Activated CD8-positive, alpha-beta T cell treated with anti-CD3 and anti-CD28 coated beads, Interleukin-2, amount 10 ng/mL, durations not matched to agents 7 days and 5 days (primary cell): ENCODE measurements at regions not wholly inside any gene's neighbourhood (a gene's known extent, or its start where the extent isn't known, plus 50 kb on each side); places are given as distances from the start of the nearest gene placed in this dataset.
"Not testable (repeated sequence)": the region's sequence is repeated elsewhere in the genome, so short reads cannot be mapped to it uniquely, and the experiment has no call there.

Source experiments
- ATAC-seq: fragments of 150-1000 bp; cut with Tn5 transposase; one replicate; pipeline ENCODE4 v1.10.0; 2021; ENCODE audit warnings: moderate library complexity
- CTCF ChIA-PET: fragments of 350-600 bp; sonication (Branson Sonifier 250); formaldehyde crosslinking; loops from one replicate; lab custom pipeline; 2021; ENCODE audit warnings: antibody characterized with exemption; lab: Charles Lee
- POLR2A ChIA-PET: fragments of 350-600 bp; sonication (Branson Sonifier 250); formaldehyde crosslinking; loops from one replicate; lab custom pipeline; 2021; ENCODE audit warnings: antibody characterized with exemption; lab: Charles Lee
- DNase-seq: peaks from one replicate; pipeline ENCODE4 v3.0.0-alpha.2; 2020
- H3K27ac Mint-ChIP-seq: one replicate; pipeline ENCODE4 v1.8.0; 2021; ENCODE audit warnings: mild to moderate bottlenecking, mixed read lengths
- H3K27me3 Mint-ChIP-seq: one replicate; pipeline ENCODE4 v1.8.0; 2021; ENCODE audit warnings: low read depth, mixed read lengths
- H3K36me3 Mint-ChIP-seq: one replicate; pipeline ENCODE4 v1.8.0; 2021; ENCODE audit warnings: low read depth, mixed read lengths
- H3K4me1 Mint-ChIP-seq: one replicate; pipeline ENCODE4 v1.8.0; 2021; ENCODE audit warnings: low read depth, mixed read lengths
- H3K4me3 Mint-ChIP-seq: one replicate; pipeline ENCODE4 v1.8.0; 2021; ENCODE audit warnings: mild to moderate bottlenecking, mixed read lengths
- H3K9me3 Mint-ChIP-seq: one replicate; pipeline ENCODE4 v1.8.0; 2022; ENCODE audit warnings: mixed read lengths; ENCODE audit not compliant: insufficient read depth

GRCh38 chr1:118421868-118422350, 236.9 kb upstream of the SPAG17 start:
- no peak for ATAC-seq
- CTCF ChIA-PET, result no interaction called here

GRCh38 chr1:118404024-118404423, 219.0 kb upstream of the SPAG17 start:
- H3K9me3 Mint-ChIP-seq, result peaks cover 5% of the 10 kb centered on the region
- H3K36me3 Mint-ChIP-seq, result no peaks in the 10 kb centered on the region
- DNase-seq (no peak), ATAC-seq (no peak)
- H3K4me3 Mint-ChIP-seq, result no peak overlapping the region
- H3K27ac Mint-ChIP-seq, result no peak overlapping the region
- ChIA-PET CTCF (no interaction called here), POLR2A (no interaction called here)
- no peaks in the 10 kb centered on the region for H3K4me1 Mint-ChIP-seq
- H3K27me3 Mint-ChIP-seq, result no peaks in the 10 kb centered on the region

More at GRCh38 chr1:118421868-118422350, 236.9 kb upstream of the SPAG17 start:
- no peaks in the 10 kb centered on the region for H3K9me3 Mint-ChIP-seq
- no peak overlapping the region for H3K27ac Mint-ChIP-seq
- POLR2A ChIA-PET, result no interaction called here
- H3K27me3 Mint-ChIP-seq, result no peaks in the 10 kb centered on the region
- H3K4me1 Mint-ChIP-seq, result no peaks in the 10 kb centered on the region
- no peak overlapping the region for H3K4me3 Mint-ChIP-seq
- H3K36me3 Mint-ChIP-seq, result no peaks in the 10 kb centered on the region
- DNase-seq, result no peak

GRCh38 chr1:118397496-118397859, 212.4 kb upstream of the SPAG17 start:
- Mint-ChIP-seq H3K36me3 (no peaks in the 10 kb centered on the region), H3K4me1 (no peaks in the 10 kb centered on the region), H3K4me3 (no peak overlapping the region), H3K9me3 (no peaks in the 10 kb centered on the region), H3K27ac (no peak overlapping the region), H3K27me3 (no peaks in the 10 kb centered on the region)
- ATAC-seq (no peak), DNase-seq (no peak)
- ChIA-PET CTCF (no interaction called here), POLR2A (no interaction called here)

- no peaks in the 10 kb centered on the region for H3K9me3 Mint-ChIP-seq
- POLR2A ChIA-PET, result no interaction called here
- no peak overlapping the region for H3K4me3 Mint-ChIP-seq
- ATAC-seq, result no peak
- CTCF ChIA-PET, result no interaction called here
- H3K27ac Mint-ChIP-seq, result no peak overlapping the region
- H3K36me3 Mint-ChIP-seq, result no peaks in the 10 kb centered on the region
- no peaks in the 10 kb centered on the region for H3K27me3 Mint-ChIP-seq
- no peak for DNase-seq
- H3K4me1 Mint-ChIP-seq, result no peaks in the 10 kb centered on the region
Observed at GRCh38 chr1:118396829-118397495, 211.9 kb upstream of the SPAG17 start.

- POLR2A ChIA-PET, result no interaction called here
- DNase-seq (no peak), ATAC-seq (no peak)
- Mint-ChIP-seq H3K9me3 (no peaks in the 10 kb centered on the region), H3K4me1 (no peaks in the 10 kb centered on the region), H3K27me3 (no peaks in the 10 kb centered on the region), H3K4me3 (no peak overlapping the region), H3K27ac (no peak overlapping the region), H3K36me3 (no peaks in the 10 kb centered on the region)
- CTCF ChIA-PET, result no interaction called here
Observed at GRCh38 chr1:118396279-118396678, 211.3 kb upstream of the SPAG17 start.

- Mint-ChIP-seq H3K4me1 (no peaks in the 10 kb centered on the region), H3K4me3 (no peak overlapping the region), H3K27ac (no peak overlapping the region), H3K9me3 (no peaks in the 10 kb centered on the region), H3K27me3 (no peaks in the 10 kb centered on the region), H3K36me3 (no peaks in the 10 kb centered on the region)
- CTCF ChIA-PET, result no interaction called here
- DNase-seq (no peak), ATAC-seq (no peak)
- POLR2A ChIA-PET, result no interaction called here
Observed at GRCh38 chr1:118395430-118395991, 210.5 kb upstream of the SPAG17 start.

GRCh38 chr1:118390955-118391354, 205.9 kb upstream of the SPAG17 start:
- ChIA-PET POLR2A (no interaction called here), CTCF (no interaction called here)
- ATAC-seq, result no peak
- Mint-ChIP-seq H3K9me3 (no peaks in the 10 kb centered on the region), H3K4me3 (no peak overlapping the region), H3K36me3 (no peaks in the 10 kb centered on the region), H3K27ac (no peak overlapping the region), H3K27me3 (no peaks in the 10 kb centered on the region), H3K4me1 (no peaks in the 10 kb centered on the region)
- no peak for DNase-seq

- Mint-ChIP-seq H3K27ac (no peak overlapping the region), H3K9me3 (no peaks in the 10 kb centered on the region), H3K4me1 (no peaks in the 10 kb centered on the region), H3K36me3 (no peaks in the 10 kb centered on the region), H3K27me3 (no peaks in the 10 kb centered on the region), H3K4me3 (no peak overlapping the region)
- DNase-seq (no peak), ATAC-seq (no peak)
- POLR2A ChIA-PET, result no interaction called here
- CTCF ChIA-PET, result no interaction called here
Observed at GRCh38 chr1:118388301-118388959, 203.4 kb upstream of the SPAG17 start.

- Mint-ChIP-seq H3K27ac (no peak overlapping the region), H3K27me3 (no peaks in the 10 kb centered on the region), H3K4me3 (no peak overlapping the region), H3K36me3 (no peaks in the 10 kb centered on the region), H3K9me3 (peaks cover 6% of the 10 kb centered on the region), H3K4me1 (no peaks in the 10 kb centered on the region)
- no peak for DNase-seq
- POLR2A ChIA-PET, result no interaction called here
- no peak for ATAC-seq
- CTCF ChIA-PET, result no interaction called here
Observed at GRCh38 chr1:118381197-118381869, 196.3 kb upstream of the SPAG17 start.

- ATAC-seq, H3K4me1 Mint-ChIP-seq, POLR2A ChIA-PET, CTCF ChIA-PET, H3K36me3 Mint-ChIP-seq, DNase-seq, H3K4me3 Mint-ChIP-seq, H3K27ac Mint-ChIP-seq, H3K27me3 Mint-ChIP-seq: not testable (repeated sequence)
- H3K9me3 Mint-ChIP-seq, result peaks cover 12% of the 10 kb centered on the region
Observed at GRCh38 chr1:118377183-118377582, 192.2 kb upstream of the SPAG17 start.

- POLR2A ChIA-PET, result no interaction called here
- no peak for DNase-seq
- Mint-ChIP-seq H3K27ac (no peak overlapping the region), H3K36me3 (no peaks in the 10 kb centered on the region), H3K4me3 (no peak overlapping the region), H3K27me3 (no peaks in the 10 kb centered on the region), H3K9me3 (peaks cover 23% of the 10 kb centered on the region), H3K4me1 (no peaks in the 10 kb centered on the region)
- CTCF ChIA-PET, result no interaction called here
- no peak for ATAC-seq
Observed at GRCh38 chr1:118371612-118372011, 186.6 kb upstream of the SPAG17 start.

- no peak for DNase-seq
- ChIA-PET CTCF (no interaction called here), POLR2A (no interaction called here)
- no peak overlapping the region for H3K27ac Mint-ChIP-seq
- no peak for ATAC-seq
- H3K27me3 Mint-ChIP-seq, result no peaks in the 10 kb centered on the region
- no peaks in the 10 kb centered on the region for H3K36me3 Mint-ChIP-seq
- H3K4me1 Mint-ChIP-seq, result no peaks in the 10 kb centered on the region
- H3K9me3 Mint-ChIP-seq, result peaks cover 30% of the 10 kb centered on the region
- H3K4me3 Mint-ChIP-seq, result no peak overlapping the region
Observed at GRCh38 chr1:118370861-118371260, 185.8 kb upstream of the SPAG17 start.
